Activated naive CD4-positive, alpha-beta T cell treated with anti-CD3 and anti-CD28 coated beads, Interleukin-2, amount 50 U/mL, for 24 hours (primary cell): ENCODE measurements at regions not wholly inside any gene's neighbourhood (a gene's known extent, or its start where the extent isn't known, plus 50 kb on each side); places are given as distances from the start of the nearest gene placed in this dataset.
"Not testable (repeated sequence)": the region's sequence is repeated elsewhere in the genome, so short reads cannot be mapped to it uniquely, and the experiment has no call there.

Source experiments
- H3K27ac Mint-ChIP-seq: one replicate; pipeline ENCODE4 v1.8.0; 2021; ENCODE audit warnings: mild to moderate bottlenecking, mixed read lengths
- H3K27me3 Mint-ChIP-seq: one replicate; pipeline ENCODE4 v1.8.0; 2021; ENCODE audit warnings: mixed read lengths
- H3K36me3 Mint-ChIP-seq: one replicate; pipeline ENCODE4 v1.8.0; 2021; ENCODE audit warnings: mixed read lengths
- H3K4me1 Mint-ChIP-seq: one replicate; pipeline ENCODE4 v1.8.0; 2021; ENCODE audit warnings: mixed read lengths
- H3K4me3 Mint-ChIP-seq: one replicate; pipeline ENCODE4 v1.8.0; 2021; ENCODE audit warnings: mild to moderate bottlenecking, mixed read lengths
- H3K9me3 Mint-ChIP-seq: one replicate; pipeline ENCODE4 v1.8.0; 2021; ENCODE audit warnings: mixed read lengths

GRCh38 chr5:147093138-147093537 lies 141.7 kb upstream of the STK32A start:
- Mint-ChIP-seq H3K36me3 (no peaks in the 10 kb centered on the region), H3K27me3 (peaks cover 3% of the 10 kb centered on the region), H3K9me3 (no peaks in the 10 kb centered on the region), H3K27ac (no peak overlapping the region), H3K4me3 (no peak overlapping the region), H3K4me1 (no peaks in the 10 kb centered on the region)

GRCh38 chr5:147095740-147096139 lies 139.1 kb upstream of the STK32A start:
- Mint-ChIP-seq H3K9me3 (no peaks in the 10 kb centered on the region), H3K4me3 (no peak overlapping the region), H3K27ac (no peak overlapping the region), H3K4me1 (no peaks in the 10 kb centered on the region), H3K27me3 (peaks cover 2% of the 10 kb centered on the region), H3K36me3 (no peaks in the 10 kb centered on the region)

- Mint-ChIP-seq H3K4me3 (no peak overlapping the region), H3K9me3 (no peaks in the 10 kb centered on the region), H3K36me3 (no peaks in the 10 kb centered on the region), H3K4me1 (no peaks in the 10 kb centered on the region), H3K27me3 (no peaks in the 10 kb centered on the region), H3K27ac (no peak overlapping the region)
Observed at GRCh38 chr5:147098233-147098790, 136.5 kb upstream of the STK32A start.

GRCh38 chr5:147101659-147102369 lies 133.0 kb upstream of the STK32A start:
- Mint-ChIP-seq H3K4me3 (no peak overlapping the region), H3K27ac (no peak overlapping the region), H3K4me1 (no peaks in the 10 kb centered on the region), H3K36me3 (no peaks in the 10 kb centered on the region), H3K27me3 (no peaks in the 10 kb centered on the region), H3K9me3 (no peaks in the 10 kb centered on the region)

GRCh38 chr5:147112899-147113298 lies 121.9 kb upstream of the STK32A start:
- Mint-ChIP-seq H3K27ac (no peak overlapping the region), H3K4me3 (no peak overlapping the region), H3K9me3 (no peaks in the 10 kb centered on the region), H3K4me1 (no peaks in the 10 kb centered on the region), H3K27me3 (no peaks in the 10 kb centered on the region), H3K36me3 (no peaks in the 10 kb centered on the region)

DNA sequence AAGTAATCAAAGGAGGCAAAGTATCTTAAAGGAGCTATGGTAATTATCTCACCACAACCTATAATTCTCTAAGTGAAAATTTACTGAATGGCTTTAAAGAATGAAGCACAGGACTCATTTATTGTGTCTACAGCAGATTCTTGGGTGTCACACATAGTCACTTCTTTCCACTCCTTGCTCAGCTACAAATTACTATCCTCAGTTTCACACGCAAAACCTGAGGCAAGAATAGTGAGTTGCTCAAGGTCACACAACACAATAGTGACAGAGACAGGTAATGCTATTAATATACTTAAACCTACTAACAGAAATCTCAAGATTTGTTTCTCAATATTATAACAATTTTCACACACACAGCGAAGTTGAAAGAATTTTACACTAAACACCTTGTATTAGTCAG lies 120.9 kb upstream of the STK32A start:
- Mint-ChIP-seq H3K36me3 (no peaks in the 10 kb centered on the region), H3K4me3 (no peak overlapping the region), H3K9me3 (no peaks in the 10 kb centered on the region), H3K27me3 (no peaks in the 10 kb centered on the region), H3K27ac (no peak overlapping the region), H3K4me1 (no peaks in the 10 kb centered on the region)

DNA sequence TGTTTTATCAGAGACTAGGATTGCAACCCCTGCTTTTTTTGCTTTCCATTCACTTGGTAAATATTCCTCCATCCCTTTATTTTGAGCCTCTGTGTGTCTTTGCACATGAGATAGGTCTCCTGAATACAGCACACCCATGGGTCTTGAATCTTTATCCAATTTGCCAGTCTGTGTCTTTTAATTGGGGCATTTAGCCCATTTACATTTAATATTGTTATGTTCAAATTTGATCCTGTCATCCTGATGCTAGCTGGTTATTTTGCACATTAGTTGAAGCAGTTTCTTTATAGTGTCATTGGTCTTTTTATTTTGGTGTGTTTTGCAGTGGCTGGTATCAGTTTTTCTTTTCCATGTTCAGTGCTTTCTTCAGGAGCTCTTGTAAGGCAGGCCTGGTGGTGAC lies 95.1 kb upstream of the STK32A start:
- not testable (repeated sequence) for H3K27ac Mint-ChIP-seq, H3K4me3 Mint-ChIP-seq, H3K36me3 Mint-ChIP-seq, H3K4me1 Mint-ChIP-seq, H3K27me3 Mint-ChIP-seq
- peaks cover 22% of the 10 kb centered on the region for H3K9me3 Mint-ChIP-seq

DNA sequence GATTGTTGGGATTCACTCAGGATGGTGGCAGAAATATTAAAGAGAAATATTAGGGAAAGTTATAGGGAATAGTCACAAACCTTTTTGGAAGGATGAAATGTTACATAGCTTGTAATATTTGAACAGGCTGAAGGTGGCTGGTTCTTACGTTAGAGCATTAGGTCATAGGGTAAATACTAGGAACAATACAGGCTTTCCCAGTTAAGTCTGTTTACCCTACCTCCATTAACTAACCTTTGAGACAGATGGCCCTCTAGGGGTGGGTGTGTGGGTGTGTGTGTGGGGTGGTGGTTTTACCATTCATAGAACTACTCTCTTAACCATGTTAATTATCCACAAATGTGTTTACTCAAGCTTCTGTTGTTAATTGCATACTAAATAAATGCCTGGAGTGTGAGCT lies 94.3 kb upstream of the STK32A start:
- H3K4me1 Mint-ChIP-seq: no peaks in the 10 kb centered on the region
- no peak overlapping the region for H3K27ac Mint-ChIP-seq
- H3K36me3 Mint-ChIP-seq: no peaks in the 10 kb centered on the region
- no peak overlapping the region for H3K4me3 Mint-ChIP-seq
- H3K27me3 Mint-ChIP-seq: peaks cover 4% of the 10 kb centered on the region
- H3K9me3 Mint-ChIP-seq: peaks cover 22% of the 10 kb centered on the region

DNA sequence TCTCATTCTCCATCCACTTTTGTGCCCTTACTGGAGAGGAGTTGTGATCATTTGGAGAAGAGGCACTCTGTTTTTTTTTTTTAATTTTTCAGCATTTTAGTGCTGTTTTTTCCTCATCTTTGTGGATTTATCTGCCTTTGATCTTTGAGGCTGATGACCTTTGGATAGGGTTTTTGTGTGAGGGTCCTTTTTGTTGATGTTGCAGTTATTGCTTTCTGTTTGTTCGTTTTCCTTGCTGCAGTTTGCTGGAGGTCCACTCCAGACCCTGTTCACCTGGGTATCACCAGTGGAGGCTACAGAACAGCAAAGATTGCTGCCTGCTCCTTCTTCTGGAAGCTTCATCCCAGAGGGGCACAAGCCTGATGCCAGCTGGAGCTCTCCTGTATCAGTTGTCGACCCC lies 93.2 kb upstream of the STK32A start:
- H3K4me1 Mint-ChIP-seq, H3K27ac Mint-ChIP-seq, H3K27me3 Mint-ChIP-seq, H3K4me3 Mint-ChIP-seq, H3K36me3 Mint-ChIP-seq: not testable (repeated sequence)
- H3K9me3 Mint-ChIP-seq: peaks cover 22% of the 10 kb centered on the region

DNA sequence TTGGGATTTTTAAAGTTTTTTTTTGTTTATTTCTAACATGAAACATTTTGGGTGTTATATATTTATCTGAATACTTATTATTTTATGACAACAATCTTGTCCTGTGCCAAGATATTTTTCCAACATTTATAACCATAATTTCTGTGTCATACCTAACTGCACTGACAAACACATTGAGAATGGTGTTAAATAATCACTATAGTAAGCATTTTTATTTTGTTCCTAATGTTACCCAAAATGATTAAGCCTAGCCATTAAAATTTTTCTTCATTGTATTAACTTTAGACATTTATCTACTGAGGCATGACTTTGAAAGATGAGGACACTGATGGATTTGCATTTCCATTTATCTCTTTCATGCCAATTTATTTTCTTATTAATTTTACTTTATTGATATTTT lies 91.6 kb upstream of the STK32A start:
- H3K4me1 Mint-ChIP-seq: no peaks in the 10 kb centered on the region
- no peak overlapping the region for H3K4me3 Mint-ChIP-seq
- no peaks in the 10 kb centered on the region for H3K36me3 Mint-ChIP-seq
- peaks cover 15% of the 10 kb centered on the region for H3K9me3 Mint-ChIP-seq
- peaks cover 4% of the 10 kb centered on the region for H3K27me3 Mint-ChIP-seq
- H3K27ac Mint-ChIP-seq: no peak overlapping the region

DNA sequence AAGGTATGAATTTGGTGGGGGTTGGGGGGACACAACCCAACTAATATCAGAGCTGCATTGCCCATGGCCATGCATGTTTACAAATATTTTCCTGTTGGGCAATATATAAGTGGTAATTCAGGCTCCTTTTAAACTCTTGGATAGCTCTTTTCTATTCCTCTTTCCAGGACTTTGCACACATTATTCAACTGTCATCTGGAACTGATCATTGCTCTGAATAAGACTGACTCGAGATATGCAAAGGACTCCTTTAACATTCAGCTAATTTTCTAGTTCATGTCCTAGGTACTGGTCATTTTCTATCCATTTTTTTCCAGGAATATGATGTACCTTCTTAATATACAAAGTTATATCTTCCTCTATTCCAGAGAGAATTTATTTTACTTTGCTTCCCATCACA lies 89.5 kb upstream of the STK32A start:
- no peaks in the 10 kb centered on the region for H3K4me1 Mint-ChIP-seq
- H3K9me3 Mint-ChIP-seq: peaks cover 7% of the 10 kb centered on the region
- H3K4me3 Mint-ChIP-seq: no peak overlapping the region
- H3K36me3 Mint-ChIP-seq: no peaks in the 10 kb centered on the region
- H3K27ac Mint-ChIP-seq: no peak overlapping the region
- peaks cover 4% of the 10 kb centered on the region for H3K27me3 Mint-ChIP-seq

GRCh38 chr5:147148715-147149114 lies 86.1 kb upstream of the STK32A start:
- Mint-ChIP-seq H3K27me3 (peaks cover 2% of the 10 kb centered on the region), H3K27ac (no peak overlapping the region), H3K36me3 (no peaks in the 10 kb centered on the region), H3K9me3 (no peaks in the 10 kb centered on the region), H3K4me1 (no peaks in the 10 kb centered on the region), H3K4me3 (no peak overlapping the region)

GRCh38 chr5:147152086-147152485 lies 82.7 kb upstream of the STK32A start:
- Mint-ChIP-seq H3K27me3 (peaks cover 2% of the 10 kb centered on the region), H3K36me3 (no peaks in the 10 kb centered on the region), H3K4me1 (no peaks in the 10 kb centered on the region), H3K4me3 (no peak overlapping the region), H3K27ac (no peak overlapping the region), H3K9me3 (no peaks in the 10 kb centered on the region)

DNA sequence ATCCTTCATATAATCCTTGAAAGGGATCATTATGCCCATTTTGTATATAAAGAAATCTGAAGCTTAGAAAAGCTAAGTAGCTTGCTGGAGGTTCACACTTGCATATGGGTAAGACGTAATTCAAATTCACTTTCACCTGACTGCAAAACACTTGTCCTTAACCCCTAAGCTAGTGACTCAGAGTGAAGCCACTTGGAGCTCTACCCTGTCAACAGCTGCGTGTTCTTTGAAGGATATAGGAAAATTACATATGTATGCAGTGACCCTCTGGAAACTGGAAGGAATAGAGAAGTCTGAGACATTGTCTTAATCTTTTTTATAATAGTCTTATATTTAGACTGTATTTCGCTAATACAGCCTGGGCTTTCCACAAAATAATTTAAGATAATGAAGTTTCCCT lies 80.0 kb upstream of the STK32A start:
- Mint-ChIP-seq H3K27me3 (peaks cover 2% of the 10 kb centered on the region), H3K4me1 (no peaks in the 10 kb centered on the region), H3K36me3 (no peaks in the 10 kb centered on the region), H3K9me3 (no peaks in the 10 kb centered on the region), H3K27ac (no peak overlapping the region), H3K4me3 (no peak overlapping the region)

GRCh38 chr5:147156012-147156411 lies 78.8 kb upstream of the STK32A start:
- Mint-ChIP-seq H3K9me3 (no peaks in the 10 kb centered on the region), H3K27ac (no peak overlapping the region), H3K36me3 (no peaks in the 10 kb centered on the region), H3K4me3 (no peak overlapping the region), H3K27me3 (peaks cover 2% of the 10 kb centered on the region), H3K4me1 (no peaks in the 10 kb centered on the region)

- H3K27me3 Mint-ChIP-seq: peaks cover 6% of the 10 kb centered on the region
Observed at GRCh38 chr5:147160902-147161700, 73.7 kb upstream of the STK32A start.

More at GRCh38 chr5:147160902-147161700, 73.7 kb upstream of the STK32A start:
- no peaks in the 10 kb centered on the region for H3K9me3 Mint-ChIP-seq
- H3K4me3 Mint-ChIP-seq: no peak overlapping the region
- H3K36me3 Mint-ChIP-seq: no peaks in the 10 kb centered on the region
- H3K27ac Mint-ChIP-seq: no peak overlapping the region
- H3K4me1 Mint-ChIP-seq: no peaks in the 10 kb centered on the region
